D721Med (cell line): ENCODE measurements at regions not wholly inside any gene's neighbourhood (a gene's known extent, or its start where the extent isn't known, plus 50 kb on each side); places are given as distances from the start of the nearest gene placed in this dataset.

ENCODE experiments used
- DNase-seq: peaks from one replicate; pipeline ENCODE4 v3.0.0; 2011; ENCODE audit warnings: low spot score; ENCODE audit not compliant: insufficient read length
- FAIRE-seq: peaks from 2 replicates; lab custom pipeline; 2011; peaks lifted over from hg19 to GRCh38; lab: Jason Lieb, UNC
- CTCF ChIP-seq: IDR thresholded peaks from 2 replicates; pipeline ENCODE4 v1.5.1; 2012; ENCODE audit warnings: mild to moderate bottlenecking, control low read depth; ENCODE audit not compliant: insufficient read depth; ENCODE audit errors: missing control alignments

DNA sequence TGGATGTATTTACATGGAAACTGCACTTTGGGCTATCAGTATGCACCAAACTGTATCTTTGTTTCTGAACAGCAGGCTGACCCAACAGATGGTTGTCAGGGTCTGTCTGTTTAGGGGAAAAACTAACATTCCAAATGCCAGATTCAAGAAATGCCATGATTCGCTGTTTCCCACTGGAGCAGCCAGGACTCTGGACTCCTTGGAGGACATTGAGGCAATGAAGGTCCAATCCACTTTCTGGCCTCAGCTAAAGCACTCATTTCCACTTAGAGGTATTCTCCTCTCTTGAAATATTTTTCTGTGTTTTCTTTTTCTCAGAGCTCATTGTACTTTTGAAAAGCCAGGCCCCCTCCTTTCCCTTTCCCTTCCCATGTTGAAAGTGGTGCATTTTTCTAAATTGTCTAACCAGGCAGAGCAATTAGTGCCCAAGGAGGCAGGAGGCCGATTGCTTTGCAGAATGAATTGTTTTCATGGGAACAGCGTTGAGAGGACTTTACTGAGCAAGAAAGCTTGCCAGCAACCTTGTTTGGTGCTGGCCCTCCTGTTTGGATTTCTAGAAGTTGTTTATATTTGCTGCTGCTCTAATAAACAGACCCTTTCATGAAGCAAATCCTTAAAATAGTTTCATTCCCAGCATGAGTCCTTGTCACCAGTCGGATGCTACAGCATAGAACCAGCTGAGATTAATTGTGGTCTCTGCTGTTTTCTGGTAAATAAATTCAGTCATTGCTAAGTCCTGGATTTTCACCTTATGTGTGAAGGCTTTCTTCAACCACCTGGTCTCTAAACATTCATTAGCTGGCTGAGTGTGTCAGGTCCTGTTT is 132.8 kb upstream of the TAF11L2 start:
- TF ChIP-seq CTCF, result no peak
- DNase-seq (no peak), FAIRE-seq (no peak)

GRCh38 chr5:17365811-17366138 is 132.3 kb upstream of the TAF11L2 start:
- FAIRE-seq (no peak), DNase-seq (no peak)
- no peak for TF ChIP-seq CTCF

DNA sequence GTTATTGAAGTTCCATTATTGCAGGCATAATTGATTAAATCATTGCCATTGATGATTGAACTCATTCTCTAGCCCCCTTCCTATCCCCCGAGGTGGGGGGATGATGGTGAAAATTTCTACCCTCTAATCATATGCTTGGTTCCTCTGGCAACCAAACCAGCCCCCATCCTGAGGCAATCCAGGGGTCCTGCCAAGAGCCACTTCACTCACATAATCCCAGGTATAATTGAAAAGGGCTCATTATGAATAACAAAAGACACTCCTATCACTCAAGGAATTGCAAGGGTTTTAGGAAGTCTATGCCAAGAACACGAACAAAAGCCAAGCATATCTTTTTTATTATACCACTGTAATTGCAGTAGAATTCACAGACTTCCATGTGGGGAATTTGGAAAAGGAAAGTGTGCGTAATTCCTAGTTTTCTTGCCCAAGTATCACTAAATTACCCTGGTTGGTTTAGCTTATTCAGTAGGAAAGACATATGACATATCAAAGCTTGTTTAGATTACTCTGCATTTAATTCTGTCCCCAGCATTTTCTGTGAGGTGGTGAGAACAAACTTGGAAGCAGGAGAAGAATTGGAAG is 130.7 kb upstream of the TAF11L2 start:
- FAIRE-seq (no peak), DNase-seq (no peak)
- no peak for TF ChIP-seq CTCF

DNA sequence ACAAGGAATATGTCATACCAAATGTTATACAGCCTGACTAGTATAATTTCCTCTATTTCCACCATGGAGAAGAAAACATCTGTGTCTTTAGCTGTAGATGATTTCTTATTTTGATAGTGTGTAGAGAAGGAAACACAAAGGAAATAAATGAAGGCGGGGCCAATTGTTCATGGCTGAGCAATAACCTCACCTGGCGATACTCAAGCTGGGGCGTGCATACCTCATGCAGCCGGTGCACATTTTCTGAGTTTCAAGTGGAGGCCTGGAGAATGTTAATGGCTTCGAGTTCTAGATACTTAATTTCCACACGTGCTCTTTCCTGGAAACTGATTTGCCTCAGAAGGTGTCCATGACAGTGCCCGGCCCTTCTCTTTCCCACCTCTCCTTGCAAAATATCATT is 127.4 kb upstream of the TAF11L2 start:
- no peak for FAIRE-seq
- DNase-seq, result no peak
- TF ChIP-seq CTCF, result no peak

- no peak for FAIRE-seq
These were observed 124.6 kb upstream of the TAF11L2 start for GRCh38 chr5:17373406-17373805.

GRCh38 chr5:17373814-17374556 is 124.0 kb upstream of the TAF11L2 start:
- DNase-seq (no peak), FAIRE-seq (no peak)
- no peak for TF ChIP-seq CTCF

More at GRCh38 chr5:17373406-17373805, 124.6 kb upstream of the TAF11L2 start:
- no peak for DNase-seq
- TF ChIP-seq CTCF, result no peak
